GM23338 (cell line): ENCODE measurements at regions not wholly inside any gene's neighbourhood (a gene's known extent, or its start where the extent isn't known, plus 50 kb on each side); places are given as distances from the start of the nearest gene placed in this dataset.

Source experiments
- ATAC-seq: fragments of 200-7000 bp; cut with Tn5 transposase; 3 replicates; pipeline ENCODE4 v1.9.1; 2020
- DNase-seq: peaks from one replicate; pipeline ENCODE4 v3.0.0-alpha.2; 2015; ENCODE audit warnings: low spot score
- H2AFZ ChIP-seq: fragments of 200-600 bp; sonication (generic); 2 replicates; pipeline ENCODE4 v1.8.0; 2016; ENCODE audit warnings: antibody characterized with exemption, mild to moderate bottlenecking, moderate library complexity
- H3F3A ChIP-seq: fragments of 200-600 bp; sonication (generic); replicated peaks from 2 replicates; pipeline ENCODE4 v1.8.0; 2017; ENCODE audit warnings: antibody characterized with exemption, mixed run types, low read depth
- H3K27ac ChIP-seq: fragments of 200-600 bp; sonication (generic); 2 replicates; pipeline ENCODE4 v1.6.1; 2016; ENCODE audit warnings: low read depth
- H3K27me3 ChIP-seq: fragments of 200-600 bp; sonication (generic); 2 replicates; pipeline ENCODE4 v1.8.0; 2016; ENCODE audit warnings: mild to moderate bottlenecking, mixed run types, moderate library complexity; ENCODE audit not compliant: insufficient read depth
- H3K36me3 ChIP-seq: fragments of 200-600 bp; sonication (generic); 2 replicates; pipeline ENCODE4 v1.8.0; 2016; ENCODE audit warnings: mild to moderate bottlenecking; ENCODE audit not compliant: insufficient read depth
- H3K4me1 ChIP-seq: fragments of 200-600 bp; sonication (generic); 2 replicates; pipeline ENCODE4 v1.8.0; 2016; ENCODE audit warnings: mild to moderate bottlenecking, moderate library complexity; ENCODE audit not compliant: insufficient read depth
- H3K4me2 ChIP-seq: fragments of 200-600 bp; sonication (generic); 2 replicates; pipeline ENCODE4 v1.7.1; 2017; ENCODE audit warnings: mixed run types
- H3K4me3 ChIP-seq: fragments of 200-600 bp; sonication (generic); 2 replicates; pipeline ENCODE4 v1.6.1; 2016; ENCODE audit warnings: mixed run types
- H3K79me2 ChIP-seq: fragments of 200-600 bp; sonication (generic); replicated peaks from 2 replicates; pipeline ENCODE4 v1.8.0; 2017; ENCODE audit warnings: mild to moderate bottlenecking; ENCODE audit not compliant: insufficient read depth
- H3K9me2 ChIP-seq: fragments of 200-600 bp; sonication (generic); 2 replicates; pipeline ENCODE4 v1.8.0; 2017; ENCODE audit not compliant: insufficient read depth
- H4K20me1 ChIP-seq: fragments of 200-600 bp; sonication (generic); replicated peaks from 2 replicates; pipeline ENCODE4 v1.8.0; 2017; ENCODE audit warnings: mild to moderate bottlenecking; ENCODE audit not compliant: insufficient read depth
- H3K27ac Mint-ChIP-seq: 2 replicates; pipeline ENCODE4 v1.8.0; 2020; ENCODE audit warnings: inconsistent platforms, mild to moderate bottlenecking, moderate library complexity, mixed read lengths
- H3K27me3 Mint-ChIP-seq: 3 replicates; pipeline ENCODE4 v1.8.0; 2022; ENCODE audit warnings: low read depth, mild to moderate bottlenecking, moderate library complexity, mixed read lengths, inconsistent platforms; ENCODE audit not compliant: insufficient read depth, poor library complexity
- H3K36me3 Mint-ChIP-seq: 3 replicates; pipeline ENCODE4 v1.8.0; 2021; ENCODE audit warnings: low read depth, mild to moderate bottlenecking, inconsistent platforms, moderate library complexity, mixed read lengths
- H3K4me1 Mint-ChIP-seq: 3 replicates; pipeline ENCODE4 v1.8.0; 2020; ENCODE audit warnings: mild to moderate bottlenecking, inconsistent platforms, mixed read lengths
- H3K4me3 Mint-ChIP-seq: 3 replicates; pipeline ENCODE4 v1.8.0; 2021; ENCODE audit warnings: moderate library complexity, mild to moderate bottlenecking, inconsistent platforms, mixed read lengths
- H3K9me3 Mint-ChIP-seq: 3 replicates; pipeline ENCODE4 v1.8.0; 2020; ENCODE audit warnings: moderate library complexity, mild to moderate bottlenecking, inconsistent platforms, mixed read lengths
- CREB1 ChIP-seq: fragments of 250-450 bp; sonication (Bioruptor Pico); IDR thresholded peaks from 2 replicates; pipeline ENCODE4 v1.5.0; 2020; ENCODE audit warnings: low read depth, mild to moderate bottlenecking, moderate library complexity
- EZH2 ChIP-seq: fragments of 200-600 bp; sonication (generic); IDR thresholded peaks from one replicate; pipeline ENCODE4 v1.8.0; 2017; ENCODE audit warnings: antibody characterized with exemption, mild to moderate bottlenecking, low read depth; ENCODE audit not compliant: unreplicated experiment
- JUNB ChIP-seq: IDR thresholded peaks from one replicate; pipeline ENCODE4 v1.6.1; 2016; ENCODE audit warnings: antibody characterized with exemption; ENCODE audit not compliant: unreplicated experiment
- REST ChIP-seq: IDR thresholded peaks from one replicate; pipeline ENCODE4 v1.6.1; 2018; ENCODE audit warnings: antibody characterized with exemption; ENCODE audit not compliant: unreplicated experiment
- ZNF114 ChIP-seq: fragments of 250-450 bp; sonication (Bioruptor Pico); IDR thresholded peaks from 2 replicates; pipeline ENCODE4 v1.5.0; 2020; ENCODE audit warnings: mild to moderate bottlenecking, moderate library complexity

- H3K4me1 Mint-ChIP-seq = peaks cover 4% of the 10 kb centered on the region; the same call in 1 of the 3 replicates
- H3K9me3 Mint-ChIP-seq = no peaks in the 10 kb centered on the region
- Histone ChIP-seq H3K9me2 (no peaks in the 10 kb centered on the region), H3K36me3 (no peaks in the 10 kb centered on the region), H3K27me3 (no peaks in the 10 kb centered on the region), H3K4me2 (no peak overlapping the region), H4K20me1 (no peaks in the 10 kb centered on the region), H3K4me3 (no peak overlapping the region), H3K79me2 (no peaks in the 10 kb centered on the region), H3K27ac (no peak overlapping the region), H2AFZ (no peak overlapping the region), H3K4me1 (no peaks in the 10 kb centered on the region), H3F3A (no peaks in the 10 kb centered on the region)
- no peak for DNase-seq
- H3K4me3 Mint-ChIP-seq = no peak overlapping the region
- TF ChIP-seq ZNF114 (CRISPR knock-in tag) = no peak
- no peak for TF ChIP-seq REST
- no peak overlapping the region for H3K27ac Mint-ChIP-seq
- H3K36me3 Mint-ChIP-seq = no peaks in the 10 kb centered on the region
- no peak for ATAC-seq
- H3K27me3 Mint-ChIP-seq = no peaks in the 10 kb centered on the region
Observed at GRCh38 chr14:37848985-37849621, 253.7 kb downstream of the TTC6 start.

DNA sequence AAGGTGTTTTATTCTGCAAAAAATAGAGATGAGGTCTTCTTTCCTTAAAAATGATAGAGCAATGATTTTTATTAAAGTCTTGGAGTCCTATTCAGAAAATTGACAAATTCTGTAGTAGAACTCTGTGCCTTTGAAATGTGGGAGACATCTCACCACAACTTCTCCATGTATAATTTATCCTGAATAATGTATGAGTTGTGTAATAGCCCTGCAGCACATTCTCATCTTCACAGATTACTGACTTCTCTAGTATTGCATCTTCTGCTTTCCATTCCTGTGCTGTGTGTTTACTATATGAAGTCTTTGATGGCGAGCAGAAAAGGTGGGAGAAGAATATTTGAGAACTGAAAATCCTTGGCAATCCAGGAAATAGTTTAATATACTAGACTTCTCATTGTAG, 255.6 kb downstream of the TTC6 start:
- H3K36me3 Mint-ChIP-seq = no peaks in the 10 kb centered on the region
- Histone ChIP-seq H2AFZ (no peak overlapping the region), H3K4me1 (no peaks in the 10 kb centered on the region), H3K79me2 (no peaks in the 10 kb centered on the region), H3K4me2 (no peak overlapping the region), H3K9me2 (no peaks in the 10 kb centered on the region), H3K36me3 (no peaks in the 10 kb centered on the region), H3K27ac (no peak overlapping the region), H3K27me3 (no peaks in the 10 kb centered on the region), H3F3A (no peaks in the 10 kb centered on the region), H3K4me3 (no peak overlapping the region), H4K20me1 (no peaks in the 10 kb centered on the region)
- no peak overlapping the region for H3K27ac Mint-ChIP-seq
- peaks cover 4% of the 10 kb centered on the region; the same call in 1 of the 3 replicates for H3K4me1 Mint-ChIP-seq
- H3K4me3 Mint-ChIP-seq = no peak overlapping the region
- H3K9me3 Mint-ChIP-seq = no peaks in the 10 kb centered on the region
- no peak for TF ChIP-seq EZH2
- TF ChIP-seq REST = no peak
- no peak for TF ChIP-seq CREB1 (CRISPR knock-in tag)
- TF ChIP-seq JUNB = no peak
- no peaks in the 10 kb centered on the region for H3K27me3 Mint-ChIP-seq
- DNase-seq (no peak), ATAC-seq (no peak)
